Liver (tissue), 8 donors: ENCODE measurements at regions not wholly inside any gene's neighbourhood (a gene's known extent, or its start where the extent isn't known, plus 50 kb on each side); places are given as distances from the start of the nearest gene placed in this dataset.
A peak's percentile ranks its signal among the peaks of the same experiment; 100 is the strongest.

Experiments used
- DNase-seq: peaks from one replicate; pipeline ENCODE4 v3.0.0-alpha.2; 2017; ENCODE audit warnings: low spot score
- H3K27ac ChIP-seq, 2 donors: one replicate each; pipeline ENCODE4 v1.7.0; 2013; ENCODE audit warnings: inconsistent platforms in 2 of 2, low read length in 2 of 2, control low read depth in 1 of 2, low read depth in 1 of 2, mild to moderate bottlenecking in 1 of 2
- H3K27me3 ChIP-seq, 4 donors: one replicate each; pipeline versions ENCODE4 v1.6.1 to v1.7.0; 2013; ENCODE audit warnings: low read length in 3 of 4, inconsistent platforms in 1 of 4, mild to moderate bottlenecking in 1 of 4, moderate library complexity in 1 of 4; ENCODE audit not compliant: control insufficient read depth in 4 of 4, insufficient read depth in 4 of 4
- H3K36me3 ChIP-seq, 4 donors: one replicate each; pipeline versions ENCODE4 v1.6.1 to v1.7.0; 2013; ENCODE audit warnings: low read length in 3 of 4, mild to moderate bottlenecking in 3 of 4, low read depth in 1 of 4, moderate library complexity in 1 of 4; ENCODE audit not compliant: control insufficient read depth in 4 of 4, insufficient read depth in 3 of 4
- H3K4me1 ChIP-seq, 4 donors: one replicate each; pipeline versions ENCODE4 v1.6.1 to v1.7.0; 2013; ENCODE audit warnings: low read length in 3 of 4, mild to moderate bottlenecking in 3 of 4, moderate library complexity in 1 of 4; ENCODE audit not compliant: control insufficient read depth in 4 of 4, insufficient read depth in 4 of 4
- H3K4me3 ChIP-seq, 3 donors: one replicate each; pipeline versions ENCODE4 v1.6.1 to v1.7.0; 2013; ENCODE audit warnings: low read length in 3 of 3, control low read depth in 1 of 3, low read depth in 1 of 3, mild to moderate bottlenecking in 1 of 3
- H3K9ac ChIP-seq, 2 donors: one replicate each; pipeline ENCODE4 v1.7.0; 2013; ENCODE audit warnings: low read length in 2 of 2, mild to moderate bottlenecking in 2 of 2, moderate library complexity in 2 of 2, control low read depth in 1 of 2, low read depth in 1 of 2
- H3K9me3 ChIP-seq, 4 donors: one replicate each; pipeline versions ENCODE4 v1.6.1 to v1.7.0; 2013; ENCODE audit warnings: low read length in 3 of 4; ENCODE audit not compliant: control insufficient read depth in 4 of 4
- EGR1 ChIP-seq, 2 donors: IDR thresholded peaks; 2 replicates each; pipeline ENCODE4 v1.6.1; 2016 to 2018; ENCODE audit warnings: antibody characterized with exemption in 2 of 2, low read depth in 2 of 2
- FOXA1 ChIP-seq: IDR thresholded peaks from 2 replicates; pipeline ENCODE4 v1.6.1; 2016; ENCODE audit warnings: antibody characterized with exemption
- FOXA2 ChIP-seq: IDR thresholded peaks from 2 replicates; pipeline ENCODE4 v1.6.1; 2016; ENCODE audit warnings: antibody characterized with exemption
- GABPA ChIP-seq, 2 donors: IDR thresholded peaks in 1 of 2; conservative IDR thresholded peaks in 1 of 2; 2 replicates each; pipeline ENCODE4 v1.6.1; 2016; ENCODE audit warnings: antibody characterized with exemption in 2 of 2, mild to moderate bottlenecking in 1 of 2, moderate library complexity in 1 of 2
- HNF4A ChIP-seq, 2 donors: conservative IDR thresholded peaks; 2 replicates each; pipeline ENCODE4 v1.6.1; 2016; ENCODE audit warnings: antibody characterized with exemption in 2 of 2, mild to moderate bottlenecking in 2 of 2
- HNF4G ChIP-seq: IDR thresholded peaks from 2 replicates; pipeline ENCODE4 v1.6.1; 2016; ENCODE audit warnings: antibody characterized with exemption
- JUND ChIP-seq, 2 donors: IDR thresholded peaks; 2 replicates each; pipeline ENCODE4 v1.6.1; 2016; ENCODE audit warnings: antibody characterized with exemption in 2 of 2
- NR2F2 ChIP-seq: IDR thresholded peaks from 2 replicates; pipeline ENCODE4 v1.6.1; 2016; ENCODE audit warnings: antibody characterized with exemption
- RAD21 ChIP-seq, 2 donors: IDR thresholded peaks; 2 replicates each; pipeline ENCODE4 v1.6.1; 2016; ENCODE audit warnings: antibody characterized with exemption in 2 of 2, mild to moderate bottlenecking in 2 of 2
- RXRA ChIP-seq, 2 donors: IDR thresholded peaks; 2 replicates each; pipeline ENCODE4 v1.6.1; 2017 to 2018; ENCODE audit warnings: antibody characterized with exemption in 2 of 2, mild to moderate bottlenecking in 1 of 2
- SP1 ChIP-seq: IDR thresholded peaks from 2 replicates; pipeline ENCODE4 v1.6.1; 2018; ENCODE audit warnings: antibody characterized with exemption, mild to moderate bottlenecking
- TAF1 ChIP-seq: conservative IDR thresholded peaks from 2 replicates; pipeline ENCODE4 v1.6.1; 2016; ENCODE audit warnings: antibody characterized with exemption, mild to moderate bottlenecking
- YY1 ChIP-seq: IDR thresholded peaks from 2 replicates; pipeline ENCODE4 v1.6.1; 2016; ENCODE audit warnings: antibody characterized with exemption, mild to moderate bottlenecking
- WGBS: extraction: QIAGEN DNeasy Blood & Tissue Kit; methylation state at CpG from one replicate; pipeline ENCODE4 v1.1.7; 2013; 5-methylcytosine and 5-hydroxymethylcytosine counted together
- TF ChIP-seq, protein P1 (sequence below): IDR thresholded peaks from 2 replicates; pipeline ENCODE4 v1.6.1; 2016; ENCODE audit warnings: antibody characterized with exemption, mild to moderate bottlenecking
- TF ChIP-seq, protein P2 (sequence below): IDR thresholded peaks from 2 replicates; pipeline ENCODE4 v1.6.1; 2016; ENCODE audit warnings: antibody characterized with exemption
- TF ChIP-seq, protein P3 (sequence below): IDR thresholded peaks from 2 replicates; pipeline ENCODE4 v1.6.1; 2016; ENCODE audit warnings: antibody characterized with exemption
- TF ChIP-seq, protein P4 (sequence below): IDR thresholded peaks from 2 replicates; pipeline ENCODE4 v1.6.1; 2016; ENCODE audit warnings: antibody characterized with exemption
- TF ChIP-seq, protein P5 (sequence below): fragments of 150-350 bp; IDR thresholded peaks from 2 replicates; pipeline ENCODE4 v1.5.1; 2017; ENCODE audit warnings: improper control_type of control experiment, low read depth, low read length; ENCODE audit not compliant: missing input control
- donor health status: healthy.
- donor health status: healthy.
- donor health status: healthy.
- donor health status: healthy.
- donor health status: healthy.

DNA sequence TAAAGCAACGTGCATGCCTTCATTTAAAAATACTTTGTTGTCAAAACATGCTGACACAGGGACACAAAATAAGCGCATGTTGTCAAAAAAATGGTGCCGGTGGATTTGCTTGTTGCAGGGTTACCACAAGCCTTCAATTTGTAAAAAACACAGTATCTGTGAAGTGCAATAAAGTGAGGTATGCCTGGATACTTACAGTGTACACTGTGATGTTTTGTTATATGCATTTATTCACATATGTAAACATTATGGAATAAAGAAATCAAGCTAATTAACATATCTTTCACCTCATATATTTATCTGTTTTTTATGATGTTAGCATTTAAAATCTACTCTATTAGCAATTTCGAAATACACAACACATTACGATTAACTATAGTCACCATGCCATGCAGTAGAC lies 202.6 kb upstream of the FZD8 start:
- no peaks in the 10 kb centered on the region for H3K27me3 ChIP-seq
- no peak for DNase-seq
- H3K4me1 ChIP-seq, result no peaks in the 10 kb centered on the region
- H3K27ac ChIP-seq, result no peak overlapping the region
- whole genome bisulfite sequencing, result 87% methylated on average over 5 of the region's 5 CpGs
- no peak overlapping the region for H3K4me3 ChIP-seq
- TF ChIP-seq, protein P1, sequence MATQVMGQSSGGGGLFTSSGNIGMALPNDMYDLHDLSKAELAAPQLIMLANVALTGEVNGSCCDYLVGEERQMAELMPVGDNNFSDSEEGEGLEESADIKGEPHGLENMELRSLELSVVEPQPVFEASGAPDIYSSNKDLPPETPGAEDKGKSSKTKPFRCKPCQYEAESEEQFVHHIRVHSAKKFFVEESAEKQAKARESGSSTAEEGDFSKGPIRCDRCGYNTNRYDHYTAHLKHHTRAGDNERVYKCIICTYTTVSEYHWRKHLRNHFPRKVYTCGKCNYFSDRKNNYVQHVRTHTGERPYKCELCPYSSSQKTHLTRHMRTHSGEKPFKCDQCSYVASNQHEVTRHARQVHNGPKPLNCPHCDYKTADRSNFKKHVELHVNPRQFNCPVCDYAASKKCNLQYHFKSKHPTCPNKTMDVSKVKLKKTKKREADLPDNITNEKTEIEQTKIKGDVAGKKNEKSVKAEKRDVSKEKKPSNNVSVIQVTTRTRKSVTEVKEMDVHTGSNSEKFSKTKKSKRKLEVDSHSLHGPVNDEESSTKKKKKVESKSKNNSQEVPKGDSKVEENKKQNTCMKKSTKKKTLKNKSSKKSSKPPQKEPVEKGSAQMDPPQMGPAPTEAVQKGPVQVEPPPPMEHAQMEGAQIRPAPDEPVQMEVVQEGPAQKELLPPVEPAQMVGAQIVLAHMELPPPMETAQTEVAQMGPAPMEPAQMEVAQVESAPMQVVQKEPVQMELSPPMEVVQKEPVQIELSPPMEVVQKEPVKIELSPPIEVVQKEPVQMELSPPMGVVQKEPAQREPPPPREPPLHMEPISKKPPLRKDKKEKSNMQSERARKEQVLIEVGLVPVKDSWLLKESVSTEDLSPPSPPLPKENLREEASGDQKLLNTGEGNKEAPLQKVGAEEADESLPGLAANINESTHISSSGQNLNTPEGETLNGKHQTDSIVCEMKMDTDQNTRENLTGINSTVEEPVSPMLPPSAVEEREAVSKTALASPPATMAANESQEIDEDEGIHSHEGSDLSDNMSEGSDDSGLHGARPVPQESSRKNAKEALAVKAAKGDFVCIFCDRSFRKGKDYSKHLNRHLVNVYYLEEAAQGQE, result no peak
- TF ChIP-seq, protein P2, sequence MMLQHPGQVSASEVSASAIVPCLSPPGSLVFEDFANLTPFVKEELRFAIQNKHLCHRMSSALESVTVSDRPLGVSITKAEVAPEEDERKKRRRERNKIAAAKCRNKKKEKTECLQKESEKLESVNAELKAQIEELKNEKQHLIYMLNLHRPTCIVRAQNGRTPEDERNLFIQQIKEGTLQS, result no peak
- TF ChIP-seq, protein P3, sequence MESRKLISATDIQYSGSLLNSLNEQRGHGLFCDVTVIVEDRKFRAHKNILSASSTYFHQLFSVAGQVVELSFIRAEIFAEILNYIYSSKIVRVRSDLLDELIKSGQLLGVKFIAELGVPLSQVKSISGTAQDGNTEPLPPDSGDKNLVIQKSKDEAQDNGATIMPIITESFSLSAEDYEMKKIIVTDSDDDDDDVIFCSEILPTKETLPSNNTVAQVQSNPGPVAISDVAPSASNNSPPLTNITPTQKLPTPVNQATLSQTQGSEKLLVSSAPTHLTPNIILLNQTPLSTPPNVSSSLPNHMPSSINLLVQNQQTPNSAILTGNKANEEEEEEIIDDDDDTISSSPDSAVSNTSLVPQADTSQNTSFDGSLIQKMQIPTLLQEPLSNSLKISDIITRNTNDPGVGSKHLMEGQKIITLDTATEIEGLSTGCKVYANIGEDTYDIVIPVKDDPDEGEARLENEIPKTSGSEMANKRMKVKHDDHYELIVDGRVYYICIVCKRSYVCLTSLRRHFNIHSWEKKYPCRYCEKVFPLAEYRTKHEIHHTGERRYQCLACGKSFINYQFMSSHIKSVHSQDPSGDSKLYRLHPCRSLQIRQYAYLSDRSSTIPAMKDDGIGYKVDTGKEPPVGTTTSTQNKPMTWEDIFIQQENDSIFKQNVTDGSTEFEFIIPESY, result no peak
- H3K9me3 ChIP-seq, result peaks cover 0 to 5% (median 1%) of the 10 kb centered on the region in 4 donors
- H3K9ac ChIP-seq, result no peak overlapping the region
- H3K36me3 ChIP-seq, result no peaks in the 10 kb centered on the region

DNA sequence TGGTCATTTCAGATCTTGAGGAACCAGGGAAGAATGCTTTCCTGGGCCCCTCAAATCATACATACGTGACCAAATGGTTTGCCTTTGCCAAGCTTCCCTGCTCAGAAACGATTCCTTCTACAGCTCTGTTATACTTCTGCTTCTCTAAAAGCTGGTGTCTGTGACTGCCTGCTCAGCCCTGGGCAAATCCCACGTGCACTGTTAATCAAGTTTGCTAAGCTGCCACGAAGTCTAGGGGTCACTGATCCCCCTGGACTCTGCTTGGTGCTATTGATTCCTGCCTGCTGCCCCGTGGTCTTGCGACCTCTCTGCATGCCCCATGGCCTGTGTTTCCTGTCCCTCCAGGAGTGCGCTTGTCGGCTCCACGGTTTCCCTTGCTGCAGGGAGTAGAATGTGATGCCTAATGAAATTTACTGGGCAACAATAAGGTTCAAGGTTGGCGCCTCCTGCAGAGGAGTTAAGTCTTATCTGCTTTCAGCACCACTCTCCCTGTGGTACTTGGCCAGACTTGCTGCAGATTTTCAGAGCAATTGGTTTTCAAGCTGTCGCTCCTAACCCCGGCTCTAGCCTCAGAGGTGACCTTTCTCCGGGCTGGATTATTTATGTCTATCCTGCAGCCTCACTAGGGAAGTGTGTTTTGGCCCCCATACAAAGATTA lies 201.6 kb upstream of the FZD8 start:
- Histone ChIP-seq H3K9ac (no peak overlapping the region), H3K4me3 (no peak overlapping the region), H3K27ac (no peak overlapping the region), H3K9me3 (peaks cover 0 to 7% (median 1%) of the 10 kb centered on the region in 4 donors), H3K4me1 (no peaks in the 10 kb centered on the region), H3K27me3 (no peaks in the 10 kb centered on the region), H3K36me3 (no peaks in the 10 kb centered on the region)
- 17% methylated on average over 13 of the region's 13 CpGs for WGBS
- TF ChIP-seq RAD21 (IDR thresholded peaks at IDR 0.05) (peak in 1 of 2 donors; percentile 30), EGR1 (IDR thresholded peaks at IDR 0.05; ENCODE audit: low read depth in 2 of 2) (no peak), JUND (IDR thresholded peaks at IDR 0.05) (no peak), HNF4G (no peak), FOXA1 (no peak), YY1 (no peak), SP1 (no peak), NR2F2 (peak; percentile 99), GABPA (IDR thresholded peaks at IDR 0.05 in 1 of 2, conservative IDR thresholded peaks at IDR 0.05 in 1 of 2) (no peak), TAF1 (no peak), HNF4A (conservative IDR thresholded peaks at IDR 0.05) (no peak), FOXA2 (no peak), RXRA (IDR thresholded peaks at IDR 0.05) (peak in 1 of 2 donors; percentile 14)
- TF ChIP-seq, protein P2, result no peak
- TF ChIP-seq, protein P4, sequence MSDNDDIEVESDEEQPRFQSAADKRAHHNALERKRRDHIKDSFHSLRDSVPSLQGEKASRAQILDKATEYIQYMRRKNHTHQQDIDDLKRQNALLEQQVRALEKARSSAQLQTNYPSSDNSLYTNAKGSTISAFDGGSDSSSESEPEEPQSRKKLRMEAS, result peak; percentile 21
- TF ChIP-seq, protein P1, result peak; percentile 58
- TF ChIP-seq, protein P3, result no peak
- TF ChIP-seq, protein P5, sequence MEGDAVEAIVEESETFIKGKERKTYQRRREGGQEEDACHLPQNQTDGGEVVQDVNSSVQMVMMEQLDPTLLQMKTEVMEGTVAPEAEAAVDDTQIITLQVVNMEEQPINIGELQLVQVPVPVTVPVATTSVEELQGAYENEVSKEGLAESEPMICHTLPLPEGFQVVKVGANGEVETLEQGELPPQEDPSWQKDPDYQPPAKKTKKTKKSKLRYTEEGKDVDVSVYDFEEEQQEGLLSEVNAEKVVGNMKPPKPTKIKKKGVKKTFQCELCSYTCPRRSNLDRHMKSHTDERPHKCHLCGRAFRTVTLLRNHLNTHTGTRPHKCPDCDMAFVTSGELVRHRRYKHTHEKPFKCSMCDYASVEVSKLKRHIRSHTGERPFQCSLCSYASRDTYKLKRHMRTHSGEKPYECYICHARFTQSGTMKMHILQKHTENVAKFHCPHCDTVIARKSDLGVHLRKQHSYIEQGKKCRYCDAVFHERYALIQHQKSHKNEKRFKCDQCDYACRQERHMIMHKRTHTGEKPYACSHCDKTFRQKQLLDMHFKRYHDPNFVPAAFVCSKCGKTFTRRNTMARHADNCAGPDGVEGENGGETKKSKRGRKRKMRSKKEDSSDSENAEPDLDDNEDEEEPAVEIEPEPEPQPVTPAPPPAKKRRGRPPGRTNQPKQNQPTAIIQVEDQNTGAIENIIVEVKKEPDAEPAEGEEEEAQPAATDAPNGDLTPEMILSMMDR, result no peak
- DNase-seq, result peak; percentile 47
